ENCODE measurements at regions not wholly inside any gene's neighbourhood (a gene's known extent, or its start where the extent isn't known, plus 50 kb on each side); places are given as distances from the start of the nearest gene placed in this dataset.

GRCh38 chr6:112795316-112795715, 448.2 kb downstream of the RFPL4B start:
- intact Hi-C loops (cut with micrococcal nuclease) = no loop called here

GRCh38 chr6:112796712-112797111, 449.6 kb downstream of the RFPL4B start:
- intact Hi-C loops (cut with micrococcal nuclease) = no loop called here

GRCh38 chr6:112799889-112800288, 452.8 kb downstream of the RFPL4B start:
- intact Hi-C loops (cut with micrococcal nuclease) = no loop called here

- intact Hi-C loops (cut with micrococcal nuclease) = no loop called here
Measured at GRCh38 chr6:112800439-112800838, 453.3 kb downstream of the RFPL4B start.

- intact Hi-C loops (cut with micrococcal nuclease) = no loop called here
Measured at GRCh38 chr6:112800916-112801315, 453.8 kb downstream of the RFPL4B start.

GRCh38 chr6:112801468-112802080, 454.4 kb downstream of the RFPL4B start:
- intact Hi-C loops (cut with micrococcal nuclease) = no loop called here

GRCh38 chr6:112802144-112802543, 455.0 kb downstream of the RFPL4B start:
- intact Hi-C loops (cut with micrococcal nuclease) = no loop called here

- intact Hi-C loops (cut with micrococcal nuclease) = no loop called here
Measured at GRCh38 chr6:112804638-112805330, 457.7 kb downstream of the RFPL4B start.

- intact Hi-C loops (cut with micrococcal nuclease) = no loop called here
Measured at GRCh38 chr6:112806163-112806865, 459.2 kb downstream of the RFPL4B start.

- intact Hi-C loops (cut with micrococcal nuclease) = no loop called here
Measured at GRCh38 chr6:112821476-112821875, 474.3 kb downstream of the RFPL4B start.

- intact Hi-C loops (cut with micrococcal nuclease) = no loop called here
Measured at GRCh38 chr6:112822769-112823168, 475.6 kb downstream of the RFPL4B start.

- intact Hi-C loops (cut with micrococcal nuclease) = no loop called here
Measured at GRCh38 chr6:112827793-112828192, 480.7 kb downstream of the RFPL4B start.

GRCh38 chr6:112831022-112831421, 483.9 kb downstream of the RFPL4B start:
- intact Hi-C loops (cut with micrococcal nuclease) = no loop called here

- intact Hi-C loops (cut with micrococcal nuclease) = no loop called here
Measured at GRCh38 chr6:112833581-112834131, 486.5 kb downstream of the RFPL4B start.

GRCh38 chr6:112835078-112835477, 487.9 kb downstream of the RFPL4B start:
- intact Hi-C loops (cut with micrococcal nuclease) = no loop called here

GRCh38 chr6:112839525-112839961, 492.4 kb downstream of the RFPL4B start:
- intact Hi-C loops (cut with micrococcal nuclease) = no loop called here

- intact Hi-C loops (cut with micrococcal nuclease) = no loop called here
Measured at GRCh38 chr6:112841553-112842329, 494.6 kb downstream of the RFPL4B start.

GRCh38 chr6:112842330-112842685, 495.2 kb downstream of the RFPL4B start:
- intact Hi-C loops (cut with micrococcal nuclease) = no loop called here

GRCh38 chr6:112846681-112847080, 499.6 kb downstream of the RFPL4B start:
- intact Hi-C loops (cut with micrococcal nuclease) = no loop called here

GRCh38 chr6:112851146-112851545, 504.0 kb downstream of the RFPL4B start:
- intact Hi-C loops (cut with micrococcal nuclease) = no loop called here

- intact Hi-C loops (cut with micrococcal nuclease) = no loop called here
Measured at GRCh38 chr6:112853162-112853561, 506.0 kb downstream of the RFPL4B start.

All from T-helper 2 cell treated with Interferon-gamma antibody and Interleukin-4, amounts not matched to agents 100 ng/mL and 5 ng/mL, for 36 hours (primary cell).